ENCODE measurements at regions not wholly inside any gene's neighbourhood (a gene's known extent, or its start where the extent isn't known, plus 50 kb on each side); places are given as distances from the start of the nearest gene placed in this dataset.

DNA sequence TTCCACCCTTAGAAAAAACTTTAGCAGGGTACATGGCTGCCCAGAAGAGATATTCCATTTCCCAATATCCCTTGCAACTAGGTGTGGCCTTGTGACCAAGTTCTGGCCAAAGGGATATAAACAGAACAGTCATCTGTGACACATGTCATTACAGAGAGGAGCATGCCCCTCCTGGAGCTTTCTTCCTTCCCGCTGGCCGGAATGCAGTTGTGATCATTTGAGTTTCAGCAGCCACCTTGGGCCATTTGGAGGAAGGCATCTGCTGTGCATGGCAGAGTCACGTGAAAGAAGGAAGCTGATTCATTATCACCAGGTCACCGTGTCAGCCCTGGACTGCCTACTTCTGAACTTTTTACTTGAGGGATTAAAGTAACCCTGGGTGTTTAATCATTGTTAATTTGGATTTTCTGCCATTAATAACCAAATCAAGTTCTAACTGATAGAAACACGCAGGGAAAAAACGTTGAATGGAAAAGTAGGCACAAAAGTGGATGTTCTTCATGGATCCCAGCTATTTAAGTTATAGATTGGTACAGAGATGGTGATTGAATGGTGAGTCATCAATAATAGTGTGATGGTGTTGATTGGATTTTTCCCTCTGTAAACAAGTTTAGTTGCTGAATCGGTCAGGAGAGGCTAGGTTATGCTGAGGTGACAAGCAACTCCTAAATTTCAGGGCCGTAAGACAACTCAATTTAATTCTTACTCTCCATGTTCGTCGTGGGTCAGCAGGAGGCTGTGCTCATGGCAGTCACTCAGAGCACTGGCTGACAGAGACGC lies 80.7 kb upstream of the CCDC167 start:
- Histone ChIP-seq H3K79me2 (replicated peaks; ENCODE audit: insufficient read depth, low read length) (no peaks in the 10 kb centered on the region), H3K27ac (ENCODE audit: low read length) (no peak overlapping the region), H3K4me2 (ENCODE audit: low read length) (no peak overlapping the region), H3K9ac (ENCODE audit: low read length) (no peak overlapping the region), H4K20me1 (ENCODE audit: insufficient read depth) (no peaks in the 10 kb centered on the region), H3K4me3 (ENCODE audit: low read length) (no peak overlapping the region), H3K9me3 (ENCODE audit: low read length) (no peaks in the 10 kb centered on the region), H3K36me3 (ENCODE audit: insufficient read depth, low read length) (no peaks in the 10 kb centered on the region), H2AFZ (ENCODE audit: low read depth, low read length) (no peak overlapping the region), H3K9me2 (ENCODE audit: insufficient read depth, low read length) (no peaks in the 10 kb centered on the region), H3K27me3 (ENCODE audit: insufficient read depth, low read depth, low read length) (no peaks in the 10 kb centered on the region), H3F3A (ENCODE audit: insufficient read depth, low read length, poor library complexity, severe bottlenecking) (no peaks in the 10 kb centered on the region)
- TF ChIP-seq EP300 (conservative IDR thresholded peaks at IDR 0.05; ENCODE audit: poor library complexity, severe bottlenecking) (no peak), SMC3 (conservative IDR thresholded peaks at IDR 0.05; ENCODE audit: poor library complexity) (no peak), MXI1 (conservative IDR thresholded peaks at IDR 0.05; ENCODE audit: poor library complexity, severe bottlenecking) (no peak), TAF1 (IDR thresholded peaks at IDR 0.05; ENCODE audit: low read depth) (no peak)

DNA sequence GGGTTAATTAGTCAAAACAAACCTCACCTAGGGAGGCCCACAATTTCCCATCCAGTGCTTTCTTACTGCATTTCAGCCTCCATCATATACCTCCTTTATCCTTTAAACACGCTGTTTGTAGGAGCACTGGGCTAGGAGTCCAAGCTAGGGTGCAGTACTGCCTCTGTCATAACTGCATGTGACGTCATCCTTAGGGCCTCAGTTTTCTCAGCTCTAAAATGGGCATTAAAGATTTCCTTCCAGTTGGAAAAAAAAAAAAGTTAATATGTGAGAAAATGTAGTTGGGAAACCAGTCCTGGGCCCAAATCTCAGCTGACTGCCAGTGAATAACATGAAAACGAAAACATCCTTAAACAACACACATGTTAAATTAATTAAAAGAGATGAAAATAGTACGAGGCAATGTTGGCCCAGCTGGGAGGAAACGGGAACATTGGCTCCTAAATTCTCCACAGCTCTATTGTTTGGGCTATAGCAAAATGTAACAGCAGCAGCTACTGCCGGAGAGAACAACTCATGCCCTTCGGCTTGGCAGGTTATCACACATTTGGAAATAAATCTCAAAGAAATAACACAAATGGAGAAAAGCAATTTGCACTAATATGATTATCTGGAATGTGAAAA lies 79.9 kb upstream of the CCDC167 start:
- H4K20me1 ChIP-seq (ENCODE audit: insufficient read depth): no peaks in the 10 kb centered on the region

More for the DNA sequence above, 79.9 kb upstream of the CCDC167 start:
- H3K9me2 ChIP-seq (ENCODE audit: insufficient read depth, low read length): no peaks in the 10 kb centered on the region
- H2AFZ ChIP-seq (ENCODE audit: low read depth, low read length): no peak overlapping the region
- H3K9me3 ChIP-seq (ENCODE audit: low read length): no peaks in the 10 kb centered on the region
- no peaks in the 10 kb centered on the region for H3F3A ChIP-seq (ENCODE audit: insufficient read depth, low read length, poor library complexity, severe bottlenecking)
- no peak overlapping the region for H3K4me2 ChIP-seq (ENCODE audit: low read length)
- no peak overlapping the region for H3K27ac ChIP-seq (ENCODE audit: low read length)
- no peak overlapping the region for H3K9ac ChIP-seq (ENCODE audit: low read length)
- no peak overlapping the region for H3K4me3 ChIP-seq (ENCODE audit: low read length)
- no peaks in the 10 kb centered on the region for H3K27me3 ChIP-seq (ENCODE audit: insufficient read depth, low read depth, low read length)
- H3K36me3 ChIP-seq (ENCODE audit: insufficient read depth, low read length): no peaks in the 10 kb centered on the region
- TF ChIP-seq MXI1 (conservative IDR thresholded peaks at IDR 0.05; ENCODE audit: poor library complexity, severe bottlenecking) (no peak), SMC3 (conservative IDR thresholded peaks at IDR 0.05; ENCODE audit: poor library complexity) (no peak), TAF1 (IDR thresholded peaks at IDR 0.05; ENCODE audit: low read depth) (no peak), EP300 (conservative IDR thresholded peaks at IDR 0.05; ENCODE audit: poor library complexity, severe bottlenecking) (no peak), RAD21 (conservative IDR thresholded peaks at IDR 0.05) (no peak), POLR2AphosphoS5 (IDR thresholded peaks at IDR 0.05) (no peak), EZH2 (IDR thresholded peaks at IDR 0.05; ENCODE audit: borderline replicate concordance, insufficient read depth, low read length, poor library complexity, severe bottlenecking) (no peak)
- TF ChIP-seq, protein P1, sequence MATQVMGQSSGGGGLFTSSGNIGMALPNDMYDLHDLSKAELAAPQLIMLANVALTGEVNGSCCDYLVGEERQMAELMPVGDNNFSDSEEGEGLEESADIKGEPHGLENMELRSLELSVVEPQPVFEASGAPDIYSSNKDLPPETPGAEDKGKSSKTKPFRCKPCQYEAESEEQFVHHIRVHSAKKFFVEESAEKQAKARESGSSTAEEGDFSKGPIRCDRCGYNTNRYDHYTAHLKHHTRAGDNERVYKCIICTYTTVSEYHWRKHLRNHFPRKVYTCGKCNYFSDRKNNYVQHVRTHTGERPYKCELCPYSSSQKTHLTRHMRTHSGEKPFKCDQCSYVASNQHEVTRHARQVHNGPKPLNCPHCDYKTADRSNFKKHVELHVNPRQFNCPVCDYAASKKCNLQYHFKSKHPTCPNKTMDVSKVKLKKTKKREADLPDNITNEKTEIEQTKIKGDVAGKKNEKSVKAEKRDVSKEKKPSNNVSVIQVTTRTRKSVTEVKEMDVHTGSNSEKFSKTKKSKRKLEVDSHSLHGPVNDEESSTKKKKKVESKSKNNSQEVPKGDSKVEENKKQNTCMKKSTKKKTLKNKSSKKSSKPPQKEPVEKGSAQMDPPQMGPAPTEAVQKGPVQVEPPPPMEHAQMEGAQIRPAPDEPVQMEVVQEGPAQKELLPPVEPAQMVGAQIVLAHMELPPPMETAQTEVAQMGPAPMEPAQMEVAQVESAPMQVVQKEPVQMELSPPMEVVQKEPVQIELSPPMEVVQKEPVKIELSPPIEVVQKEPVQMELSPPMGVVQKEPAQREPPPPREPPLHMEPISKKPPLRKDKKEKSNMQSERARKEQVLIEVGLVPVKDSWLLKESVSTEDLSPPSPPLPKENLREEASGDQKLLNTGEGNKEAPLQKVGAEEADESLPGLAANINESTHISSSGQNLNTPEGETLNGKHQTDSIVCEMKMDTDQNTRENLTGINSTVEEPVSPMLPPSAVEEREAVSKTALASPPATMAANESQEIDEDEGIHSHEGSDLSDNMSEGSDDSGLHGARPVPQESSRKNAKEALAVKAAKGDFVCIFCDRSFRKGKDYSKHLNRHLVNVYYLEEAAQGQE (IDR thresholded peaks at IDR 0.05; ENCODE audit: borderline replicate concordance): no peak
- TF ChIP-seq, protein P2, sequence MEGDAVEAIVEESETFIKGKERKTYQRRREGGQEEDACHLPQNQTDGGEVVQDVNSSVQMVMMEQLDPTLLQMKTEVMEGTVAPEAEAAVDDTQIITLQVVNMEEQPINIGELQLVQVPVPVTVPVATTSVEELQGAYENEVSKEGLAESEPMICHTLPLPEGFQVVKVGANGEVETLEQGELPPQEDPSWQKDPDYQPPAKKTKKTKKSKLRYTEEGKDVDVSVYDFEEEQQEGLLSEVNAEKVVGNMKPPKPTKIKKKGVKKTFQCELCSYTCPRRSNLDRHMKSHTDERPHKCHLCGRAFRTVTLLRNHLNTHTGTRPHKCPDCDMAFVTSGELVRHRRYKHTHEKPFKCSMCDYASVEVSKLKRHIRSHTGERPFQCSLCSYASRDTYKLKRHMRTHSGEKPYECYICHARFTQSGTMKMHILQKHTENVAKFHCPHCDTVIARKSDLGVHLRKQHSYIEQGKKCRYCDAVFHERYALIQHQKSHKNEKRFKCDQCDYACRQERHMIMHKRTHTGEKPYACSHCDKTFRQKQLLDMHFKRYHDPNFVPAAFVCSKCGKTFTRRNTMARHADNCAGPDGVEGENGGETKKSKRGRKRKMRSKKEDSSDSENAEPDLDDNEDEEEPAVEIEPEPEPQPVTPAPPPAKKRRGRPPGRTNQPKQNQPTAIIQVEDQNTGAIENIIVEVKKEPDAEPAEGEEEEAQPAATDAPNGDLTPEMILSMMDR (IDR thresholded peaks at IDR 0.05; ENCODE audit: poor library complexity, severe bottlenecking): no peak
- no peaks in the 10 kb centered on the region for H3K79me2 ChIP-seq (replicated peaks; ENCODE audit: insufficient read depth, low read length)
